Esophagus squamous epithelium (tissue), 5 donors: ENCODE measurements at regions not wholly inside any gene's neighbourhood (a gene's known extent, or its start where the extent isn't known, plus 50 kb on each side); places are given as distances from the start of the nearest gene placed in this dataset.

Experiments
- DNase-seq: peaks from one replicate; lab custom pipeline; 2025; lab: John Stamatoyannopoulos, UW
- H3K27ac ChIP-seq, 4 donors: fragments of 200-600 bp; sonication (generic); one replicate each; pipeline ENCODE4 v1.5.1; 2016 to 2019; ENCODE audit warnings: mild to moderate bottlenecking in 1 of 4
- H3K27me3 ChIP-seq, 4 donors: fragments of 200-600 bp; sonication (generic); 1 replicate in 3 of 4; 2 replicates in 1 of 4; pipeline versions ENCODE4 v1.5.1 to v1.6.0; 2017 to 2021; ENCODE audit warnings: antibody characterized with exemption in 1 of 4
- H3K36me3 ChIP-seq, 3 donors: fragments of 200-600 bp; sonication (generic); one replicate each; pipeline ENCODE4 v1.5.1; 2016 to 2019
- H3K4me1 ChIP-seq, 3 donors: fragments of 200-600 bp; sonication (generic); one replicate each; pipeline ENCODE4 v1.5.1; 2017 to 2019
- H3K4me3 ChIP-seq, 4 donors: fragments of 200-600 bp; sonication (generic); 1 replicate in 3 of 4; 2 replicates in 1 of 4; pipeline ENCODE4 v1.5.1; 2016 to 2019; ENCODE audit warnings: mild to moderate bottlenecking in 2 of 4, moderate library complexity in 1 of 4
- H3K9me3 ChIP-seq, 3 donors: fragments of 200-600 bp; sonication (generic); one replicate each; pipeline ENCODE4 v1.5.1; 2016 to 2019
- CTCF ChIP-seq, 6 experiments: fragments of 450-650 bp in 4 of 6; fragments of 200-600 bp in 2 of 6; sonication (generic) in 2 of 6; IDR thresholded peaks; one replicate each; pipeline ENCODE4 v1.5.1; 2016 to 2019; ENCODE audit warnings: antibody characterized with exemption in 6 of 6, mild to moderate bottlenecking in 4 of 6, moderate library complexity in 4 of 6
- POLR2A ChIP-seq, 4 donors: fragments of 450-650 bp; IDR thresholded peaks; one replicate each; pipeline ENCODE4 v1.6.1; 2017; ENCODE audit warnings: antibody characterized with exemption in 4 of 4, mild to moderate bottlenecking in 4 of 4, moderate library complexity in 3 of 4
- WGBS, 2 donors: methylation state at CpG; one replicate each; pipeline ENCODE4 v1.1.5; 2018; 5-methylcytosine and 5-hydroxymethylcytosine counted together
- intact Hi-C: fragments of 100-400 bp; cut with DNase I; formaldehyde crosslinking; loops from one replicate; pipeline ENCODE4 v1.15.0; 2022
- donor health status: DM: yes; HTN: yes; CAD: no.

DNA sequence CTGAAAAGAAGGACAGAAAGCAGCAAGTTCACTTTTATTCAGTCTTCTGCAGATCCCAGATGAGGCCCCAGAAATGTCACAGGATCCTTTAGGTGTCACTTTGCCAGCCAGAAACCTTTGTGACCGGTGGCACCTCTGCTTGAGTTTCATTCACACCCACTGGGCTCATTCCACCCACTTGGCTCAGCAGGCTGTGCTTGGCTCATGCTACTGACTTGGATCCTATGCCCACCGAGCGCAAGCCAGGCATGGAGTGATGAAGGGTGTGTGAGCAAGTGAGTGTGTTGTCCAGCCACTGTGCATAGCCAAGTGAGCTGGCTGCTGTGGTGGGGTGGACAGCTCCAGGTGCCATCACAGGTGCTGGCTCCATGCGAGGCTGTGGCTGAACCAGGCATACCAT, 357.0 kb upstream of the GULP1 start:
- H3K9me3 ChIP-seq: no peaks in the 10 kb centered on the region
- H3K4me1 ChIP-seq: no peaks in the 10 kb centered on the region
- TF ChIP-seq POLR2A (IDR thresholded peaks at IDR 0.05) (no peak), CTCF (IDR thresholded peaks at IDR 0.05) (no peak)
- no peaks in the 10 kb centered on the region for H3K36me3 ChIP-seq
- 83 to 88% methylated on average over 2 to 3 of the region's 4 CpGs for WGBS, 2 donors
- no peak for DNase-seq
- intact Hi-C loops: no loop called here
- no peak overlapping the region for H3K27ac ChIP-seq
- no peak overlapping the region for H3K4me3 ChIP-seq
- H3K27me3 ChIP-seq: no peaks in the 10 kb centered on the region

DNA sequence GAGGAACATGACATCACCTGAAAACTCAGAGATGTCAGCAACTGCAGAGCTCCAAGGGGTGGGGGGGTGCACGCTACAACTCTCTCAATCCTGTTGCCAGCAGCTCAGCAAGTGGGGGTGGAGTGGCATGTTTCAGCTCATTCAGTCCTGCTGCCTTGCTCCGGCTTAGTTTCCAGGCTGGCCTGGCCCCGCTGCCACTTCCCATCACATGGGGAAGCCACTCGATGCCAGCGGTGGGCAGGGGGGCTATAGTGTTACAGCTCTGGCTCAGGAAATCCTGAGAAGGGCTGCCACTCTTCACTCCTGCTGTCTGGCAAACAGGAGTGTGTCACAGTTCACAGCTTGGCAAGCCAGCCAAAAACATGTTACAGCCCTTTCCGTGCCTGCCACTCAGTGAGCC, 356.5 kb upstream of the GULP1 start:
- no peaks in the 10 kb centered on the region for H3K4me1 ChIP-seq
- H3K9me3 ChIP-seq: no peaks in the 10 kb centered on the region
- H3K27me3 ChIP-seq: no peaks in the 10 kb centered on the region
- no peak overlapping the region for H3K4me3 ChIP-seq
- intact Hi-C loops: no loop called here
- 82 to 83% methylated on average over 2 to 6 of the region's 6 CpGs for WGBS, 2 donors
- TF ChIP-seq POLR2A (IDR thresholded peaks at IDR 0.05) (no peak), CTCF (IDR thresholded peaks at IDR 0.05) (no peak)
- H3K27ac ChIP-seq: no peak overlapping the region
- DNase-seq: no peak
- H3K36me3 ChIP-seq: no peaks in the 10 kb centered on the region

- Histone ChIP-seq H3K9me3 (no peaks in the 10 kb centered on the region), H3K4me1 (no peaks in the 10 kb centered on the region), H3K27ac (no peak overlapping the region), H3K27me3 (no peaks in the 10 kb centered on the region), H3K36me3 (no peaks in the 10 kb centered on the region), H3K4me3 (no peak overlapping the region)
- DNase-seq: no peak
- intact Hi-C loops: no loop called here
- 32 to 33% methylated on average over 2 of the region's 2 CpGs for WGBS, 2 donors
- no peak for TF ChIP-seq POLR2A (IDR thresholded peaks at IDR 0.05)
- no peak for TF ChIP-seq CTCF (IDR thresholded peaks at IDR 0.05)
Observed at GRCh38 chr2:187936228-187936627, 355.4 kb upstream of the GULP1 start.

DNA sequence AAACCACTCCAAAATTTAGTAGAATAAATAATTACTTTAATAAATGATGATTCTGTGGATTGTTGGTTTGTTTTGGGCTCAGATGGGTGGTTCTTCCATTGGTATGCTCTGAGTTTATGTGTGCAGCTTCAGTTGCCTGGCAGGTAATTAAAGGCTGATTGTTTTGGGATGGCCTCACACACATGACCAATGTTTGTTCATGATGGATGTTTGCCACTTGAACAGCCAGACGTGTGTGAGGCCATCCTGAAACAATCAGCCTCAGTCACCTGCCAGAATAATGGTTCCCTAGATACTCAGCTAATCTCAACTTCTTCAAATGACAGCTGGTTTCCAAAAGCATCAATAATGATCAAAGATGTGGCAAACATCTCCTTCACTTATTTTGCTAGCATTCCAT, 352.5 kb upstream of the GULP1 start:
- H3K27me3 ChIP-seq: no peaks in the 10 kb centered on the region
- 13 to 56% methylated on average over 1 of the region's 1 CpG for WGBS, 2 donors
- H3K9me3 ChIP-seq: no peaks in the 10 kb centered on the region
- intact Hi-C loops: no loop called here
- no peak overlapping the region for H3K27ac ChIP-seq
- H3K4me1 ChIP-seq: no peaks in the 10 kb centered on the region
- H3K36me3 ChIP-seq: no peaks in the 10 kb centered on the region
- no peak for DNase-seq
- H3K4me3 ChIP-seq: no peak overlapping the region
- TF ChIP-seq POLR2A (IDR thresholded peaks at IDR 0.05): no peak
- no peak for TF ChIP-seq CTCF (IDR thresholded peaks at IDR 0.05)

GRCh38 chr2:187942876-187943275, 348.8 kb upstream of the GULP1 start:
- TF ChIP-seq CTCF (IDR thresholded peaks at IDR 0.05): no peak
- TF ChIP-seq POLR2A (IDR thresholded peaks at IDR 0.05): no peak
- Histone ChIP-seq H3K36me3 (no peaks in the 10 kb centered on the region), H3K4me3 (no peak overlapping the region), H3K4me1 (no peaks in the 10 kb centered on the region), H3K27ac (no peak overlapping the region), H3K9me3 (no peaks in the 10 kb centered on the region), H3K27me3 (no peaks in the 10 kb centered on the region)
- intact Hi-C loops: no loop called here
- no peak for DNase-seq
